ENCODE measurements at regions not wholly inside any gene's neighbourhood (a gene's known extent, or its start where the extent isn't known, plus 50 kb on each side); places are given as distances from the start of the nearest gene placed in this dataset.

GRCh38 chr10:112895292-112895691 is 54.8 kb upstream of the TCF7L2 start:
- WGBS (ENCODE audit: low lambda C conversion rate): 83% methylated on average over 4 of the region's 4 CpGs
- Histone ChIP-seq H3K9ac (no peak overlapping the region), H3K9me2 (no peaks in the 10 kb centered on the region), H3K27me3 (ENCODE audit: insufficient read depth) (no peaks in the 10 kb centered on the region), H3K4me2 (no peak overlapping the region), H2AFZ (ENCODE audit: low read depth) (no peak overlapping the region), H3K9me3 (no peaks in the 10 kb centered on the region), H3K36me3 (replicated peaks in 1 of 2; ENCODE audit: control insufficient read depth in 1 of 2, insufficient read depth in 2 of 2, low read length in 1 of 2) (no peaks in the 10 kb centered on the region), H3K4me1 (ENCODE audit: control insufficient read depth in 1 of 2, insufficient read depth in 2 of 2, low read depth in 1 of 2, low read length in 1 of 2) (no peaks in the 10 kb centered on the region), H4K20me1 (ENCODE audit: insufficient read depth) (no peaks in the 10 kb centered on the region), H3F3A (replicated peaks; ENCODE audit: insufficient read depth) (no peaks in the 10 kb centered on the region), H3K79me2 (ENCODE audit: insufficient read depth) (no peaks in the 10 kb centered on the region), H3K27ac (ENCODE audit: low read depth in 2 of 2, low read length in 1 of 2) (no peak overlapping the region), H3K4me3 (ENCODE audit: low read depth in 2 of 2, low read length in 1 of 2) (no peak overlapping the region)
- DNase-seq: no peak
- ChIA-PET CTCF (no interaction called here), POLR2A (no interaction called here)
- no peak for TF ChIP-seq YY1 (IDR thresholded peaks at IDR 0.05; ENCODE audit: low read depth)
- TF ChIP-seq POLR2AphosphoS5 (IDR thresholded peaks at IDR 0.05; ENCODE audit: low read depth, low read length): no peak
- no peak for TF ChIP-seq TEAD4 (IDR thresholded peaks at IDR 0.05; ENCODE audit: borderline replicate concordance, insufficient read depth)
- no peak for TF ChIP-seq ELF1 (IDR thresholded peaks at IDR 0.05)
- no peak for TF ChIP-seq CHD2 (IDR thresholded peaks at IDR 0.05; ENCODE audit: low read length, partially characterized antibody)
- TF ChIP-seq RAD21 (IDR thresholded peaks at IDR 0.05; ENCODE audit: low read length): no peak
- no peak for TF ChIP-seq JUND (IDR thresholded peaks at IDR 0.05)
- no peak for TF ChIP-seq ZBTB33 (IDR thresholded peaks at IDR 0.05; ENCODE audit: borderline replicate concordance, low read depth)
- no peak for TF ChIP-seq SIN3A (IDR thresholded peaks at IDR 0.05; ENCODE audit: borderline replicate concordance, low read depth, low read length)

GRCh38 chr10:112896273-112896672 is 53.8 kb upstream of the TCF7L2 start:
- Histone ChIP-seq H3K27ac (ENCODE audit: low read depth in 2 of 2, low read length in 1 of 2) (no peak overlapping the region), H3K9ac (no peak overlapping the region), H3K9me2 (no peaks in the 10 kb centered on the region), H2AFZ (ENCODE audit: low read depth) (no peak overlapping the region), H3K27me3 (ENCODE audit: insufficient read depth) (no peaks in the 10 kb centered on the region), H3K4me1 (ENCODE audit: control insufficient read depth in 1 of 2, insufficient read depth in 2 of 2, low read depth in 1 of 2, low read length in 1 of 2) (no peaks in the 10 kb centered on the region), H3F3A (replicated peaks; ENCODE audit: insufficient read depth) (no peaks in the 10 kb centered on the region), H3K79me2 (ENCODE audit: insufficient read depth) (no peaks in the 10 kb centered on the region), H3K9me3 (no peaks in the 10 kb centered on the region), H3K4me3 (ENCODE audit: low read depth in 2 of 2, low read length in 1 of 2) (no peak overlapping the region), H4K20me1 (ENCODE audit: insufficient read depth) (no peaks in the 10 kb centered on the region), H3K36me3 (replicated peaks in 1 of 2; ENCODE audit: control insufficient read depth in 1 of 2, insufficient read depth in 2 of 2, low read length in 1 of 2) (no peaks in the 10 kb centered on the region), H3K4me2 (no peak overlapping the region)
- CTCF ChIA-PET: no interaction called here
- no peak for DNase-seq
- POLR2A ChIA-PET: no interaction called here
- WGBS (ENCODE audit: low lambda C conversion rate): 92% methylated on average over 3 of the region's 3 CpGs
- TF ChIP-seq EP300 (IDR thresholded peaks at IDR 0.05; ENCODE audit: borderline replicate concordance in 1 of 2, low read depth in 1 of 2, low read length in 1 of 2) (no peak), CHD2 (IDR thresholded peaks at IDR 0.05; ENCODE audit: low read length, partially characterized antibody) (no peak), SIN3A (IDR thresholded peaks at IDR 0.05; ENCODE audit: borderline replicate concordance, low read depth, low read length) (no peak), FOSL2 (IDR thresholded peaks at IDR 0.05; ENCODE audit: borderline replicate concordance, low read depth) (no peak), PBX3 (IDR thresholded peaks at IDR 0.05) (no peak), JUND (IDR thresholded peaks at IDR 0.05) (no peak), NFIC (IDR thresholded peaks at IDR 0.05; ENCODE audit: borderline replicate concordance) (no peak), MXI1 (IDR thresholded peaks at IDR 0.05; ENCODE audit: low read depth, low read length) (no peak), RFX5 (IDR thresholded peaks at IDR 0.05; ENCODE audit: low read length) (no peak), TEAD4 (IDR thresholded peaks at IDR 0.05; ENCODE audit: borderline replicate concordance, insufficient read depth) (no peak), RAD21 (IDR thresholded peaks at IDR 0.05; ENCODE audit: low read length) (no peak), FOXJ3 (CRISPR knock-in tag; IDR thresholded peaks at IDR 0.05) (no peak), MAX (IDR thresholded peaks at IDR 0.05; ENCODE audit: low read depth) (no peak), NRF1 (IDR thresholded peaks at IDR 0.05; ENCODE audit: low read depth, low read length) (no peak), MEF2A (IDR thresholded peaks at IDR 0.05; ENCODE audit: borderline replicate concordance, low read depth) (no peak), EZH2phosphoT487 (IDR thresholded peaks at IDR 0.05; ENCODE audit: borderline replicate concordance, low read depth) (no peak), USF1 (IDR thresholded peaks at IDR 0.05; ENCODE audit: borderline replicate concordance, low read depth) (no peak), GATA2 (CRISPR knock-in tag; IDR thresholded peaks at IDR 0.05) (no peak), CTCF (IDR thresholded peaks at IDR 0.05) (no peak), TAF1 (IDR thresholded peaks at IDR 0.05; ENCODE audit: borderline replicate concordance, low read depth, low read length) (no peak)
